Glutamatergic neuron (in vitro differentiated cells): ENCODE measurements at regions not wholly inside any gene's neighbourhood (a gene's known extent, or its start where the extent isn't known, plus 50 kb on each side); places are given as distances from the start of the nearest gene placed in this dataset.

ENCODE experiments used
- DNase-seq: peaks from one replicate; pipeline ENCODE4 v3.0.0; 2022
- H3K27ac Mint-ChIP-seq: one replicate; pipeline ENCODE4 v1.8.0; 2020; ENCODE audit warnings: mild to moderate bottlenecking, mixed read lengths, inconsistent platforms; ENCODE audit not compliant: unreplicated experiment
- H3K27me3 Mint-ChIP-seq: one replicate; pipeline ENCODE4 v1.8.0; 2020; ENCODE audit warnings: mild to moderate bottlenecking, moderate library complexity, mixed read lengths, inconsistent platforms; ENCODE audit not compliant: unreplicated experiment
- H3K36me3 Mint-ChIP-seq: one replicate; pipeline ENCODE4 v1.8.0; 2020; ENCODE audit warnings: mild to moderate bottlenecking, mixed read lengths, inconsistent platforms; ENCODE audit not compliant: unreplicated experiment
- H3K4me1 Mint-ChIP-seq: one replicate; pipeline ENCODE4 v1.8.0; 2020; ENCODE audit warnings: mild to moderate bottlenecking, low read depth, mixed read lengths, inconsistent platforms; ENCODE audit not compliant: unreplicated experiment
- H3K4me3 Mint-ChIP-seq: one replicate; pipeline ENCODE4 v1.8.0; 2020; ENCODE audit warnings: mild to moderate bottlenecking, mixed read lengths, inconsistent platforms; ENCODE audit not compliant: unreplicated experiment
- H3K9me3 Mint-ChIP-seq: one replicate; pipeline ENCODE4 v1.8.0; 2020; ENCODE audit warnings: mild to moderate bottlenecking, moderate library complexity, mixed read lengths, inconsistent platforms; ENCODE audit not compliant: unreplicated experiment
- CTCF ChIP-seq: fragments of 200-600 bp; sonication (generic); IDR thresholded peaks from one replicate; pipeline ENCODE4 v1.5.0; 2021; ENCODE audit not compliant: partially characterized antibody, unreplicated experiment

DNA sequence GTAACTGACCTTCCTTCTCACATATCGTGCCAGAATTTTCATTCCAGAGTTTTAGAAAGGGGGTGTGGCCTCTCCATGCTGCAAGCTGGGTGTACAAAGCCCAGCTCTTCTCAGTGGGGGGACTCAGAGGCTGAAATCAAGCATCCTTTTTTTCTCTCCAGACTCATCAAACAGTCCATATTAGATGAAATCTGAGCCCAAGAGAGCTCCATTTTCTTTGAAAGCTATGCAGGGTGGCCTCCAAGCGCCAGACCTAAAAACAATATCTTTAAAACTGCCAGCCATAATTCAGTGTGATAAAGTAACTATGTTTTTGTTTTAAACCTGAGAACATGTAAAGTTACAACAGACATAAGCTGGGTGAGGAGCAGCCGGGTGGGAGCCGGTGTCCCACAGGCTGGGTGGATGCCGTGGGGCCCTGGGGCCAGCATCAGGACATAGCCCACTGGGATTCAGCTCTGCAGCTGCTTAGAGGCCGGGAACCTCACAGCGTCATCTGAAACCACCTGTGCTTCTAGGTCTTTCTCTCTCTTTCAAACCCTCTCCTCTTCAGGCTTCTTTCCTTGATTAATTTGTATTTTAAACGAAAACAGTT lies 249.2 kb downstream of the ZNF536 start:
- Mint-ChIP-seq H3K9me3 (peaks cover 8% of the 10 kb centered on the region), H3K4me3 (no peak overlapping the region), H3K27ac (peak overlapping the region; percentile 23), H3K4me1 (peaks cover 13% of the 10 kb centered on the region), H3K36me3 (peaks cover 5% of the 10 kb centered on the region), H3K27me3 (peaks cover 5% of the 10 kb centered on the region)
- DNase-seq = no peak
- no peak for TF ChIP-seq CTCF

DNA sequence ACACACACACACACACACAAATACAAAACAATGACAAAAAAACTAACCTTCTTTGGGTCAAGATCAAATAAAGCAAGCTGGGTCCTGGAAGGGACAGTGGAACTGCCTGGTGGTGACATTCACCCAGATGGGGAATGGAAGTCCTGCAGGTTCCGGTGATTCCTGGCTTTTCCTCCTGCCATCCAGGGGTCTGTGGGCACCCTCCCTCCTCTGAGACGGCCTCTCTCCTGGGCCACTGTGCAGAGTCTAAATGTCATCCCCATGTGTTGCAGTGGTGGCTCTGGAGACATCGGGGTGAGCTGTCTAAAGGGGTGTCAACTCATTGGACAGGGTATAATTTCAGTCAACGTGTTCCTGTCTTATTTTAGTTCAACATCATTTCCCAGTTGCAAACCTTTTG lies 248.2 kb downstream of the ZNF536 start:
- Mint-ChIP-seq H3K4me1 (peaks cover 13% of the 10 kb centered on the region), H3K27me3 (peaks cover 5% of the 10 kb centered on the region), H3K27ac (no peak overlapping the region), H3K9me3 (peaks cover 8% of the 10 kb centered on the region), H3K36me3 (peaks cover 5% of the 10 kb centered on the region), H3K4me3 (no peak overlapping the region)
- no peak for DNase-seq
- no peak for TF ChIP-seq CTCF

DNA sequence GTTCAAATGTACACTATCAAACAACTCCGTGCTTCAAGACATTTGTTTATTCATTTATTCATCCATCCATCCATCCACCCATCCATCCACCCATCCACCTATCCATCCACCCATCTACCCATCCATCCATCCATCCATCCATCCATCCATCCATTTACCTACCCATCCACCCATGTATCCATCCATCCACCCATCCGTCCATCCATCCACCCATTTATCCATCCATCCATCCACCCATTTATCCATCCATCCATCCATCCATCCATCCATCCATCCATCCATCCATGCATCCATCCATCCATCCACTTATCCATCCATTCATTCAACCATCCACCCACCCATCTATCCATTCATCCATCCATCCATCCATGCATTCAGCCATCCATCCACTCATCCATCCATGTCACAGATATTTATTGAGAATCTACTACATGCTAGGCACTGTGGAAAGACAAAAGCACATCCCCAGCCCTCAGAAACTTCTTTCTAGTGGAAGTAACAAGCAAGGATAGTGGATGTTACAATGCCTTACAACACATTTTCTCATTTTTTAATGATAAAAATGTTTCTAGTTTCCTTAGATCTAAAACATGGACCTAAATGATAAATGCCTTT lies 237.6 kb downstream of the ZNF536 start:
- TF ChIP-seq CTCF = no peak

GRCh38 chr19:30608471-30608870 lies 236.3 kb downstream of the ZNF536 start:
- Mint-ChIP-seq H3K9me3 (peaks cover 3% of the 10 kb centered on the region), H3K27me3 (peaks cover 3% of the 10 kb centered on the region), H3K4me1 (no peaks in the 10 kb centered on the region), H3K27ac (no peak overlapping the region), H3K36me3 (peaks cover 7% of the 10 kb centered on the region), H3K4me3 (no peak overlapping the region)
- DNase-seq = no peak
- no peak for TF ChIP-seq CTCF

More for the DNA sequence above, 237.6 kb downstream of the ZNF536 start:
- no peak overlapping the region for H3K27ac Mint-ChIP-seq
- H3K27me3 Mint-ChIP-seq = peaks cover 3% of the 10 kb centered on the region
- no peak overlapping the region for H3K4me3 Mint-ChIP-seq
- DNase-seq = no peak
- no peaks in the 10 kb centered on the region for H3K4me1 Mint-ChIP-seq
- peaks cover 3% of the 10 kb centered on the region for H3K9me3 Mint-ChIP-seq
- H3K36me3 Mint-ChIP-seq = peaks cover 7% of the 10 kb centered on the region
